Stimulated activated naive CD8-positive, alpha-beta T cell treated with anti-CD3 and anti-CD28 coated beads, Interleukin-15, Interleukin-2, amounts not matched to agents 100 U/mL and 50 U/mL, for 24 hours (primary cell): ENCODE measurements at regions not wholly inside any gene's neighbourhood (a gene's known extent, or its start where the extent isn't known, plus 50 kb on each side); places are given as distances from the start of the nearest gene placed in this dataset.

Source experiments
- ATAC-seq: fragments of 150-1000 bp; cut with Tn5 transposase; one replicate; pipeline ENCODE4 v1.10.0; 2021
- DNase-seq: peaks from one replicate; pipeline ENCODE4 v3.0.0; 2021

GRCh38 chr4:153076861-153077260 lies 127.4 kb upstream of the TRIM2 start:
- DNase-seq: no peak
- no peak for ATAC-seq

DNA sequence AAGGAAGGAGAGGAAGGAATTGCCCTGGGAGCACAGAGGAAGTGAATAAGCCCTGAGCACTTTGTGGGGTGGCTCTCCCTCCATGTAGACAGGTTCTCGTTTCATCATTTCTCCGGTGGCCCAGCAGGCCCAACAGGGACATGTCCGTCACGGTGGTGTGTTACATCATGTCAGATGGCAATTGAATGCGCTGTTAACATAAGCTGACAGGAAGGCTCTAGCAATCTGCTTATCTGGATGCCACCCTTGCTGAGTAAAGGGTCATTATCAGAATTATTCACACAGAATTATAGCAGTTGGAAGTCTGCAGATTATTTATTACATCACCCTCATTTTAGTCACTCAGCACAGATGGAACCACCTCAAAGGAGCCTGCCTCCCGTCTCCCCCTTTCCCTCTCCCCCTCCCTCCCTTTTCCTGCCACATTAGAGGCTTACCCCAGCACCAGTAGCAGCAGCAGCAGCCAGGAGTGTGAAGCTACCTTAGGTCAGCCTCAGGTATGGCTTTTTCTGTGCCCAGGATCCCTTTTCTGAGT lies 124.3 kb upstream of the TRIM2 start:
- DNase-seq (no peak), ATAC-seq (no peak)

DNA sequence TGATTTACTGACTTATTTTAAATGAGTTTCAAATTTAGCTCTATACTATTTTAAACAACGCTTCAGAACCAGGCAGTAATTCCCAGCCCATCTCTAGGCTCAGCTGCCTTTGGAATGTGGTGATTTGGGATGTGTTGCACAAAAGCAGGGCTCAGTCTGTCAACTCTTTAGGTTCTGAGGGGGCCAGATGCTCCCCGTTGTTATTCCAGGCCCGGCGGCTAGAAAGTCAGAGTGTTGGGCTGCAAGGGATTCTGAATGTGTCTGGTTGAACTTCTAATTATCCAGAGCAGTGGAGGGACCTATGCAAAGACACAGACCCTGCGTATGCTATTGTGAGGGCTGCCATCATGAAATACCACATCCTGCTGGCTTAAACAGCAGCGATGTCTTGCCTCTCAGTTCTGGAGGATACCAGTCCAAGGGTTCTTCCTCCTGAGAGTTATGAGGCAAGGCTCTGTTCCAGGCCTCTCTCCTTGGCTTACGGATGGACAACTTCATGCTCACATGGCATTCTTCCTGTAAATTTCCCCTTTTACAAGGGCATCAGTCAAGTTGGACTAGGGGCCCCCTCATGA lies 123.2 kb upstream of the TRIM2 start:
- ATAC-seq (no peak), DNase-seq (no peak)

DNA sequence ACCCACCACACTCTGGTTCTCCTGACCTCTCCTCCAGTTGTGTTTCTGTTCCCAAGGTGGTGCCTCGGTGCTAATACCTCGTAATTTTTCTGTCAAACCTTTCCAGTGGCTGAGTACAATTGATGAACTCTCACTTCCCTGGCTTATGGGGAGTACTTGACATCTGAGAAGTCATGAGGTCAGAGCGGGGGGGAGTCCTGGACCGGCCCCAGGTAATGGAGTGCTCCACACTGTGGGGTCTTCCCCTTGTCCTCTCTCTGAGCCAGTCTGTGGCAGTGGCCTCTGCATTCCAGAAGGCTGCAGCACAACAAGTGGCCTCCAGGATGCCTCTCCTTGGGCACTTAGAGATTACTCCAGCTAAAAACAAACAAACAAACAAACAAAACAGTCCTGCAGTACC lies 122.5 kb upstream of the TRIM2 start:
- DNase-seq (no peak), ATAC-seq (no peak)

GRCh38 chr4:153082322-153083301 lies 121.6 kb upstream of the TRIM2 start:
- ATAC-seq (peak; percentile 5), DNase-seq (no peak)

DNA sequence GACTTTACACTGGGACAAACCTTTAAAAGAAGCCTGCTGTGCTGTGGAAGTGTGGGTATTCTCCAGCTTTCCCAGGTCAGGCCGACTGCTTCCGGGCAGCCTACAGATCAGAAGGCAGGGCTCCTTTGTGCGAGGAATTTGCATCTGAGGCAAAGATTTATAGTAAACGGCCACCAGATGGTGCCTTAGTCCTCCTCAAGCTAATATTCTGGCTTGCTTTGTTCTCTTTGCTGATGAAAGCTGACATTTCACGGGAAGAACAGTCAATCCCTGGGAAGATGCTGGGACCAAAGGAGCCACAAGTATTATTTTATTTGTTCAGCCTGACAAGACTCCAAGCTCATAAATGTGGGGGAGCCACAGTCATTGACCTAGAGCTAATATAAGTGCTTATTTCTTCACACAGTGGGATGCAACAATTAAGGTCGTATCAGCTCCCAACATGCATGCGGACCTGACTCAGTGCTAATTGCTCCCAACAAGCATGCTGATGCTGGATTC lies 120.7 kb upstream of the TRIM2 start:
- ATAC-seq: peak; percentile 47
- DNase-seq: peak; percentile 45

GRCh38 chr4:153084224-153084979 lies 119.8 kb upstream of the TRIM2 start:
- no peak for DNase-seq
- ATAC-seq: no peak

DNA sequence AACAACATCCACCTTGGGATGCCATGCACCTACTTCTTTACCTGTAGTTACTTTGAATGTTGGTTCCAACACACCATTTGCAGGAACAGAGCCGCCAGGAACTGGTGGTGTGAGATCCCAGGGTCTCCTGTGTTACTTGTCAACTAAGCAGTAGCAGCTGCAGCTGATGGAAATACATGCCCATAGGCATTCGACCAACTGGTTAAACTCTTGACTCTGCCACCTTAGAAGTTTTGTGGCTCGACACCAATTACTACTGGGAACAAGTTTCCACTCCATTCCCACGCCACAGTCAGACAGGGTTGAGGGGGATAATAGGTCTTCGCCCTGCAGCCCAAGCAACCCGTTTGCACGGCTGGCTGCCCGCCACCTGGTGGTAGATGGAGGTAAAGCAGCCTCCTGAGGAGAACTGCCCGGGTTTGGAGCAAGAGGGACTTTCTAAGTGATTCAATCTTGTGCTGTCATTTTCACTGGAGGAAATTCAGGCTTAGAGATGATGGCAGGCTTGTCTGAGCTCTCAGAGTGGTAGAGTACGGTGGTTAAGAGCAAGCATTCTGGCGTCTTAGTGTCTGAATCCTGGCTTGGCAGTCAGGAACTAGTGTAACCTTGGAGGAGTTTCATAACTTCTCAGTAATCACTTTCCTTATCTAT lies 119.1 kb upstream of the TRIM2 start:
- ATAC-seq (peak; percentile 78), DNase-seq (peak; percentile 92)

- DNase-seq (no peak), ATAC-seq (no peak)
These were observed 116.5 kb upstream of the TRIM2 start for GRCh38 chr4:153087671-153088194.

GRCh38 chr4:153089742-153090141 lies 114.5 kb upstream of the TRIM2 start:
- ATAC-seq: no peak

DNA sequence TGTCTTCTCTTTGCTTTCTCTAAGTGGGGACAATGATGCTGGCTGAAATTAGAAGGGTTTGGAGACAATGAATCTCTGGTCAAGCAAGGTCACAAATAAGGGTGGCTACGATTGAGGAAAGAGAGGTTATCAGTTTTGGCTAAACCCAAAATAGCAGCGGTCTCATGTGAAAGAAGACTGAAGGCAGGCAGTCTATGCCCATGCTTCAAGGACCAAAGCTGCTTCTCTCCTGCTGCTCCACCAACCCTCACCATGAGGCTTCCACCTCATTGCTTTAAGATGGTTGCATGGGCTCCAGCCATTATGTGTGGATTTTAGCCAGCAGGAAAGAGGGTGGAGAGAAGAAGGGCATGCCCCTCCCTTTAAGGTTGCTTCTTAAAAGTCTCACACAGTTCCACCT lies 114.1 kb upstream of the TRIM2 start:
- DNase-seq: no peak
- ATAC-seq: no peak

More at GRCh38 chr4:153089742-153090141, 114.5 kb upstream of the TRIM2 start:
- DNase-seq: no peak

DNA sequence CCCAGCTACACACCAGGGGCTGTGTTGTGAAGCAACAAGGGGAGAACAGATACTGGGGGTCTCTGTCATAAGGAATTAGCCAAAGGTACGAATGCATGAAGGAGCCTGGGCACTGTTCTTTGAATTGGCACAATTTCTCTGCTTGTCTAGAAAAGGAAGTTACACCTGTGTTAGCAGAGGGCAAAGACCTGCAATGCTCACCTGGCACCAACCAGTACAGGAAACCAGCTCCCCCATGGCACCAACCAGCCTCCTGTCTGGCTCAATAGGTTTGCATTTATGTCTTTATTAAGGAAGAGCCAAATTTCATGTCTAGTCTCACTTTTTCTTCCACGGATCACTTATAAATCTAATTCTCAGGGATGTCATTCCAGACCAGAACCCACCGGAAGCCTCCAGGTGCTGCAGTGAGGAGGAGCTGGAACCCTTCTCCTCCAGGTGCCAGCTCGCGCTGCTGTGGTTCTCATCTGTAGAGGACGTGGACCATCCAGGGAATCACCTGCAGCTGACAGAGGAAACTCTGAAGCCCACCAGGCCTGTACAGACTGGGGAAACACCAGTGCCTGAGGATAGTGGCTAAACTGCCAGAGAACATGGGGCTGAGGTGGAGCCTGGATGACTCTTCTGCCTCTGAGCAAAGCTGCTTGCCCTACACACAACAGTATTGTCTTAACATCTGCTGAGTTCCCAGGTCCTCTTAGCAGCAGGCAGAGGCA lies 113.4 kb upstream of the TRIM2 start:
- no peak for ATAC-seq
- DNase-seq: no peak

GRCh38 chr4:153093396-153093795 lies 110.8 kb upstream of the TRIM2 start:
- ATAC-seq (no peak), DNase-seq (no peak)

DNA sequence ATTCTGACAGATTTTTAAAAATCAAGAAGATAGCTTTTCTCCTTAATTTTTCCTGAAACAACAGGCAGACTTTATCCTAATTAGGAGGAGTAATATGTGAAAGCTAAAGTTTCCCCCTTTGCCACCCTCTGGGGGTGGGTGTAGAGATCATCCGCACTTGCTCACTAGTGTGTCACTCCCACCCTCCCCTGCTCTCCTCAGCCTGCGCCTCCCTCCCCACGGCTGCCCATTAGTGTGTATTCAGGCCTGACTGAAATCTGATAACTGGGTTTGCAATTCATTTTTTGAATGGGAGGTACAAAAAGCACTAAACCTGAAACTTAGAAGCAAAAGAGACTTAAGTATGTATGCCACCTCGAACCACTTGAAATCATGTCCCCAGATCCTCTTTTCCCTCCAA lies 110.4 kb upstream of the TRIM2 start:
- DNase-seq: no peak
- ATAC-seq: no peak

- ATAC-seq (no peak), DNase-seq (no peak)
These were observed 109.8 kb upstream of the TRIM2 start for GRCh38 chr4:153094435-153094834.

DNA sequence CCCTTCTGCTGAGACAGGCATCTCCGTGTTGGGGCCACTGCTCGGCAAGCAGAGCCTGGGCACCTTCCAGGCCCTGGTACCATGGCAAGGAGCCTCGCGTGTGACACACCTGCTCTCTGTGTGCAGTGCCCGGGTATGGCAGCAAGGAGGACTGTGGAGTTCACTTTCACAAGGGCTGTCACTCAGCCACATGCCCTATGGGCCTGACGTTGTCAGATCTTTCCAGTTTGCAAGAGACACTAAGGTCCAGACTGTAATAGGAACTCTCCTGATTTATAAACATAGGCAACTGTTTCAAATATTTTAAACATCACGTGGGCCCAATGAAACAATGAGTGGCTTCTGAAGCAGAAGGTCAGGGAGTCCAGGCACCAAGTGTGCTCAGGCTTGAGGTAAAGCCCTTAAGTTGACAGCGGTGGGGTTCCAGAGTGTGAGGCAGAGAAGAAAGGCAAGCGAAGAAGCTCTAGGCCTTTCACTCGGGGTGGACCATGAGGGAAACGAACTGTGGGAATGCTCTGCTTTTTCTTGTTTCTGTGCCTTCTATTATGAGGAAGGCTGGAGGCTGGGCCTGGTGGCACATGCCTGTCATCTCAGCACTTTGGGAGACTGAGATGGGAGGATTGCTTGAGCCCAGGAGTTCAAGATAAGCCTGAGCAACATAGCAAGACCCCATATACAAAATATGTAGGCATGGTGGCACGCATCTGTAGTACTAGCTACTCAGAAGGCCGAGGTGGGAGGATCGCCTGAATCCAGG lies 108.6 kb upstream of the TRIM2 start:
- DNase-seq (no peak), ATAC-seq (no peak)

- DNase-seq (no peak), ATAC-seq (no peak)
These were observed 107.9 kb upstream of the TRIM2 start for GRCh38 chr4:153096344-153096743.

GRCh38 chr4:153098427-153098826 lies 105.8 kb upstream of the TRIM2 start:
- DNase-seq (no peak), ATAC-seq (no peak)

DNA sequence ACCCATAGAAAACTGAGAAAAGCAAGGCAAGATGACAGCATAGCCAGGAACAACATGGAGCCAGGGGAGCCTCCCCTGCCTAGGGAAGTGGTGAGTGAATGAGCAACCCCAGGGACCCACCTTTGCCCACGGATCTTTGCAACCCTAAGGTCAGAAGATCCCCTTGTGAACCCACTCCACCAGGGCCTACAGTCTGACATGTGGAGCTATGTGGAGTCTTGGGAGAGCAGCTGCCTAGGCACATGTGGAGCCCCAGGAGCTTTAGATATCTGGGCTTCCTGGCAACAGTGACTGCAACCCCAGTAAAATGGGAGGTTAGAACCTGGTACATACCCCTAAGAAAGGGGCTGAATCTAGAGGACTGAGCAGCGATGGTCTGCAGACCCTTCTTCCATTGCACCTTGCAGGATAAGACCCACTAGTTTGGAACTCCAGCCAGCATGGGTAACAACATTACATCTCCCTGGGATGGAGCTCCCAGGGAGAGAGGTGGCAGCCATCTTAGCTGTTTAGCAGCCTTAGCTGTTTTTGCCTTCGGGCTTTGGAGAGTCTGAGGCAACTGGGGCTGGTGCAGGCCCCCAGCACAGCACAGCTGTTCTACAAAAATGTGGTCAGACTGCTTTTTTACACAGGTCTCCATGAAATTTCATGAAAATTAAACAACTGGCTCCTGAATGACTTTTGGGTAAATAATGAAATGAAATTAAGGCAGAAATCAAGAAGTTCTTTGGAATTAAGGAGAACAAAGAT lies 104.7 kb upstream of the TRIM2 start:
- ATAC-seq: no peak
- no peak for DNase-seq
